HG03378 (cell line): ENCODE measurements at regions not wholly inside any gene's neighbourhood (a gene's known extent, or its start where the extent isn't known, plus 50 kb on each side); places are given as distances from the start of the nearest gene placed in this dataset.
"Not testable (repeated sequence)": the region's sequence is repeated elsewhere in the genome, so short reads cannot be mapped to it uniquely, and the experiment has no call there.

Experiments
- ATAC-seq: cut with Tn5 transposase; IDR thresholded peaks from one replicate; pipeline ENCODE4 v1.9.1; 2021; ENCODE audit warnings: mild to moderate bottlenecking, moderate library complexity; ENCODE audit not compliant: unreplicated experiment

DNA sequence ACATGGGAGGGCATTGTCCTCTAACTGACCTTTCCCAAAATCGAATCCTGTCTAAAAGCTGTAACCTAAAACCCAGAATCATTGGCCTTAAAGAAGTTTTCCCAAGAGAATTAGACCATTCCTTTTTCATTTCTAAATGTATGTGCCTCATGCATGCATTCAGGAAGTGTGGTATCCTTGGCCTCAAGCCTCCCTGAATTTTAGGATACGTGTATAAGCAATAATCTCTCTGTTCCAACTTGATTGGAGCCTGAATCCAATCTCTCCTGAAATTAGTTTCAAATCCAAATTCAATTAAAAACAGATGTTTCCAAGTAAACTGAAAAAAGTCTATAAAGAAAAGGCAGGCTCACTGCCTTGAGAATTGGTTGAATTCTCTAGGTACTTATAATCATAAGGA is 86.0 kb upstream of the VEPH1 start:
- no peak for ATAC-seq

- no peak for ATAC-seq
Measured at GRCh38 chr3:157588386-157589060, 85.3 kb upstream of the VEPH1 start.

DNA sequence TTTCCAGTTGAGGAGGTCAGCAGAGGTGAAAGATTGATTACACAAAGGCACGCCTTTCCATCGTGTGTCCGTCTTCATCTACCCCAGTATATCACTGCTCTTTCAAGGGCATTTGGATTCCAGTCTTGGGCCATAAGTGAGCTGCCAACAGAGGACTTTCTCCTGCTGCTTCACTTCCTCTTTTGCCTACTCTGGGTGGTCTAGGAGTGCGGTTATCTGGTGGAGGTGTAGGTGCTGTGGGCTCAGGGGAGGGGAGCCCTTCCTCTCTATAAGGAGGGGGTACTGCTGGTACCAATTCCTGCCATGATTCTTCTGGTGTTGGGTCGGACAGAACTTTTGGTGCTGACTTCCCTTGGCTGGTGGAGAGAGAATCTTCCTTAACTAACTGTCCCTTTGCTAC is 83.1 kb upstream of the VEPH1 start:
- no peak for ATAC-seq

GRCh38 chr3:157585386-157585785 is 82.2 kb upstream of the VEPH1 start:
- ATAC-seq: no peak

DNA sequence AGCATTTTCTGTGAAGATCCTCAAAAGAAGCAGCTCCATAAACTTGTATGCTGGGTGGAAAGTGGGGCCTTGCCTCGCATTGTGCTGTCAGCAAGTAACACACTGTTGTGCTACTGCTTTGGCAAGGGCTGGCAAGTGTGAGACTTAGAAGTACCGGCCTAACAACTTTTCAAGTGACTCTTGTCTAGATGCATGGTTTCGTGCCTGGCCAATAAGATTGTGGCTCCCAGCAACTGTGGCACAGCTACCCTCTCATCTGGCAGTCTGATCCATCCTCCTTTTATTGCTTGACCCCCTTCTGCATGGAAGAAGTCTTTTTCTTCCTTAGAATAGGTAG is 79.4 kb upstream of the VEPH1 start:
- ATAC-seq: no peak

- ATAC-seq: not testable (repeated sequence)
Measured at GRCh38 chr3:157581956-157582636, 78.9 kb upstream of the VEPH1 start.

GRCh38 chr3:157581371-157581770 is 78.2 kb upstream of the VEPH1 start:
- ATAC-seq: no peak

DNA sequence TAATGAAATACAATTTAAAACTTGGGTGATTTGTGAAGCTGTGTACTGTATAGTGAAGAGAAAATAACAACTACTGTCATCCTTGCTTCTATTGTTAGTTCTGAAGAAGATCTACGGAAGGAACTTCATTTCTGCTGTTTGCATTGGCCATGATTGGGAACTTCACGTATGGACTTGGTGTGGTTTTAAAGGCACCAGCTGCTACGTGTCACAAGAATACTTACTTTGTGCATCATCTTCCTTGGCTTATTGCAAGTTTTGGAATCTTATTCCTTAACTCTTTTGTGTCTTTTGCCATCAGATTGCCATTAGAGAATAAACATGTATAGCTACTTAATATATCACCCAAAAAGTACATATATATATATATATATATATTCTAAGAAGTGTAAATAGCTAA is 75.0 kb upstream of the VEPH1 start:
- ATAC-seq: no peak

- ATAC-seq: no peak
Measured at GRCh38 chr3:157574531-157574930, 71.3 kb upstream of the VEPH1 start.

DNA sequence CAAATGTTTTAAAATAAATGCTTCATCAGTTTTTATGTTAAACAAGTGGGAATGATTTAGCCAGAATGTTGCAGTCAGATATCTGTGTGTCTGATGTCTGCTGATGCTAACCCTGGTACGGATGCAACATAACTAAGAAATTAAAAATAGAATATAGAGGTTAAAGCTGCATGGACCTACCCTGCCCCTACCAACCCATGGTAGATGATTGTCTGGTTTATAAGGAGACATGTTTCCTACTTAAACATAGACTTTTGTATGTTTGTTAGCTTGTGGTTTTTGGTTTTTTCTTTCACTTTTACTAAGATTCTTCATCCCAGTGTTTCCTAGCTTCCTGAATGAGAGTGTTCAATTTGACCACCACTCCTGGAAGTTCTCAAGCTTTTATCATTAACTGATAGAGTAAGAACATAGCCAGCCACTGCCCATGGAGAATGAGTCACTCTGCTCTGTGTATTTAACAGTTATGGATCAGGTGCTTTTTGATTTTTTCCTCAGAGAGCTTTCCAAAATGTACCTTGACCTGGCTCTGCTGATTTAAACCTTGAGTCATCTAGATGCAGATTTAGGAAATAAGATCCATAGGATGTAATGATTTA is 70.7 kb upstream of the VEPH1 start:
- no peak for ATAC-seq

DNA sequence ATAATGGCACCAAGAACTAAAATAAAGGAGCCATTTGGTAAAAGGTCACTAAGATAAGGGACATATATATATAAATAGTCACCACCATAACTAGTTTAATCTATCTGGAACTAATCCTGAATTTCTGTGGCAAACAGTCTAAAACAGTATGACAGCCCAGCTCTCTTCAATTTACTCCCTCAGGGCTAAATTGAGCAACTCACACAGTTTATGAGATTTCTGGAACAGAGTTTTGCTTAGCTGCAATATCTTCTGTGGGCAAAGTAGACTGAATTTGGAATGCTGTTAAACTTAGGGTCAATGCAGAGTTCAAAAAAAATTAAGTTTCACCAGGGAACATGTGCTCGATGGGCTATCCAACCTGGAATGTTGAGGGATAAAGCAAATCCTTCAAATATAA is 70.1 kb upstream of the VEPH1 start:
- ATAC-seq: no peak

- ATAC-seq: peak; percentile 63
Measured at GRCh38 chr3:157572559-157573270, 69.5 kb upstream of the VEPH1 start.

GRCh38 chr3:157566596-157566995 is 63.4 kb upstream of the VEPH1 start:
- no peak for ATAC-seq

- ATAC-seq: no peak
Measured at GRCh38 chr3:157559401-157559800, 56.2 kb upstream of the VEPH1 start.
